ENCODE measurements at regions not wholly inside any gene's neighbourhood (a gene's known extent, or its start where the extent isn't known, plus 50 kb on each side); places are given as distances from the start of the nearest gene placed in this dataset.
"Not testable (repeated sequence)": the region's sequence is repeated elsewhere in the genome, so short reads cannot be mapped to it uniquely, and the experiment has no call there.

- DNase-seq (ENCODE audit: low spot score in 2 of 2); H3K9me3 Mint-ChIP-seq; H3K36me3 Mint-ChIP-seq; H3K27ac Mint-ChIP-seq; H3K4me3 Mint-ChIP-seq; ATAC-seq: not testable (repeated sequence)
- H3K4me1 Mint-ChIP-seq = peaks cover 25% of the 10 kb centered on the region
These were observed 65.2 kb upstream of the TAMM41 start for GRCh38 chr3:11911887-11912286.

GRCh38 chr3:11913316-11913715 is 66.6 kb upstream of the TAMM41 start:
- Mint-ChIP-seq H3K27ac (no peak overlapping the region), H3K36me3 (no peaks in the 10 kb centered on the region), H3K9me3 (no peaks in the 10 kb centered on the region), H3K4me1 (peaks cover 16% of the 10 kb centered on the region), H3K4me3 (no peak overlapping the region)
- no peak for ATAC-seq
- no peak for DNase-seq (ENCODE audit: low spot score in 2 of 2)

GRCh38 chr3:11914041-11914440 is 67.4 kb upstream of the TAMM41 start:
- Mint-ChIP-seq H3K36me3 (no peaks in the 10 kb centered on the region), H3K4me3 (no peak overlapping the region), H3K27ac (no peak overlapping the region), H3K4me1 (peaks cover 9% of the 10 kb centered on the region), H3K9me3 (no peaks in the 10 kb centered on the region)
- ATAC-seq (no peak), DNase-seq (ENCODE audit: low spot score in 2 of 2) (no peak)

- Mint-ChIP-seq H3K4me3 (no peak overlapping the region), H3K4me1 (peaks cover 3% of the 10 kb centered on the region), H3K27ac (no peak overlapping the region), H3K36me3 (no peaks in the 10 kb centered on the region), H3K9me3 (no peaks in the 10 kb centered on the region)
- no peak for DNase-seq (ENCODE audit: low spot score in 2 of 2)
- no peak for ATAC-seq
These were observed 68.0 kb upstream of the TAMM41 start for GRCh38 chr3:11914651-11915050.

GRCh38 chr3:11915621-11916424 is 69.1 kb upstream of the TAMM41 start:
- DNase-seq (ENCODE audit: low spot score in 2 of 2) (no peak), ATAC-seq (no peak)
- no peak overlapping the region for H3K4me3 Mint-ChIP-seq
- no peak overlapping the region for H3K27ac Mint-ChIP-seq
- no peaks in the 10 kb centered on the region for H3K4me1 Mint-ChIP-seq
- H3K36me3 Mint-ChIP-seq = no peaks in the 10 kb centered on the region
- H3K9me3 Mint-ChIP-seq = no peaks in the 10 kb centered on the region

- not testable (repeated sequence) for H3K4me3 Mint-ChIP-seq; H3K9me3 Mint-ChIP-seq; H3K27ac Mint-ChIP-seq; DNase-seq (ENCODE audit: low spot score in 2 of 2); H3K36me3 Mint-ChIP-seq; ATAC-seq; H3K4me1 Mint-ChIP-seq
These were observed 69.7 kb upstream of the TAMM41 start for GRCh38 chr3:11916425-11916762.

- H3K4me3 Mint-ChIP-seq = no peak overlapping the region
- no peak for DNase-seq (ENCODE audit: low spot score in 2 of 2)
These were observed 70.4 kb upstream of the TAMM41 start for GRCh38 chr3:11917051-11917450.

GRCh38 chr3:11919390-11919789 is 72.7 kb upstream of the TAMM41 start:
- H3K27ac Mint-ChIP-seq = no peak overlapping the region
- no peaks in the 10 kb centered on the region for H3K9me3 Mint-ChIP-seq
- no peak for DNase-seq (ENCODE audit: low spot score in 2 of 2)
- H3K4me1 Mint-ChIP-seq = no peaks in the 10 kb centered on the region
- ATAC-seq = no peak
- H3K36me3 Mint-ChIP-seq = no peaks in the 10 kb centered on the region
- no peak overlapping the region for H3K4me3 Mint-ChIP-seq

More at GRCh38 chr3:11917051-11917450, 70.4 kb upstream of the TAMM41 start:
- Mint-ChIP-seq H3K36me3 (no peaks in the 10 kb centered on the region), H3K9me3 (no peaks in the 10 kb centered on the region), H3K4me1 (no peaks in the 10 kb centered on the region), H3K27ac (no peak overlapping the region)
- no peak for ATAC-seq

- no peaks in the 10 kb centered on the region for H3K4me1 Mint-ChIP-seq
- DNase-seq (ENCODE audit: low spot score in 2 of 2) = no peak
- no peaks in the 10 kb centered on the region for H3K36me3 Mint-ChIP-seq
- ATAC-seq = no peak
- H3K4me3 Mint-ChIP-seq = no peak overlapping the region
- H3K27ac Mint-ChIP-seq = no peak overlapping the region
- H3K9me3 Mint-ChIP-seq = no peaks in the 10 kb centered on the region
These were observed 77.8 kb upstream of the TAMM41 start for GRCh38 chr3:11924518-11924917.

- H3K27ac Mint-ChIP-seq = no peak overlapping the region
- H3K4me3 Mint-ChIP-seq = no peak overlapping the region
- no peaks in the 10 kb centered on the region for H3K9me3 Mint-ChIP-seq
- DNase-seq (ENCODE audit: low spot score in 2 of 2) (no peak), ATAC-seq (no peak)
- no peaks in the 10 kb centered on the region for H3K4me1 Mint-ChIP-seq
- H3K36me3 Mint-ChIP-seq = no peaks in the 10 kb centered on the region
These were observed 75.8 kb upstream of the SYN2 start for GRCh38 chr3:11928381-11928780.

GRCh38 chr3:11929531-11929930 is 74.7 kb upstream of the SYN2 start:
- Mint-ChIP-seq H3K9me3 (no peaks in the 10 kb centered on the region), H3K27ac (no peak overlapping the region)

GRCh38 chr3:11930084-11930483 is 74.1 kb upstream of the SYN2 start:
- no peak for DNase-seq (ENCODE audit: low spot score in 2 of 2)
- Mint-ChIP-seq H3K27ac (no peak overlapping the region), H3K9me3 (no peaks in the 10 kb centered on the region), H3K4me1 (no peaks in the 10 kb centered on the region), H3K4me3 (no peak overlapping the region), H3K36me3 (no peaks in the 10 kb centered on the region)
- ATAC-seq = no peak

More at GRCh38 chr3:11929531-11929930, 74.7 kb upstream of the SYN2 start:
- no peak for DNase-seq (ENCODE audit: low spot score in 2 of 2)
- no peaks in the 10 kb centered on the region for H3K36me3 Mint-ChIP-seq
- no peak overlapping the region for H3K4me3 Mint-ChIP-seq
- H3K4me1 Mint-ChIP-seq = no peaks in the 10 kb centered on the region
- no peak for ATAC-seq

- no peak for DNase-seq (ENCODE audit: low spot score in 2 of 2)
- no peak for ATAC-seq
- Mint-ChIP-seq H3K4me3 (no peak overlapping the region), H3K27ac (no peak overlapping the region), H3K36me3 (no peaks in the 10 kb centered on the region), H3K4me1 (no peaks in the 10 kb centered on the region), H3K9me3 (no peaks in the 10 kb centered on the region)
These were observed 71.6 kb upstream of the SYN2 start for GRCh38 chr3:11932636-11933035.

- Mint-ChIP-seq H3K9me3 (no peaks in the 10 kb centered on the region), H3K4me1 (no peaks in the 10 kb centered on the region), H3K27ac (no peak overlapping the region), H3K4me3 (no peak overlapping the region), H3K36me3 (no peaks in the 10 kb centered on the region)
- ATAC-seq (no peak), DNase-seq (ENCODE audit: low spot score in 2 of 2) (no peak)
These were observed 70.7 kb upstream of the SYN2 start for GRCh38 chr3:11933529-11933928.

GRCh38 chr3:11944052-11944673 is 60.0 kb upstream of the SYN2 start:
- H3K27ac Mint-ChIP-seq = no peak overlapping the region
- ATAC-seq (no peak), DNase-seq (ENCODE audit: low spot score in 2 of 2) (no peak)
- no peak overlapping the region for H3K4me3 Mint-ChIP-seq
- no peaks in the 10 kb centered on the region for H3K4me1 Mint-ChIP-seq
- no peaks in the 10 kb centered on the region for H3K36me3 Mint-ChIP-seq
- H3K9me3 Mint-ChIP-seq = no peaks in the 10 kb centered on the region

- no peak overlapping the region for H3K27ac Mint-ChIP-seq
- no peaks in the 10 kb centered on the region for H3K4me1 Mint-ChIP-seq
- H3K36me3 Mint-ChIP-seq = no peaks in the 10 kb centered on the region
- ATAC-seq (no peak), DNase-seq (ENCODE audit: low spot score in 2 of 2) (no peak)
- no peaks in the 10 kb centered on the region for H3K9me3 Mint-ChIP-seq
- no peak overlapping the region for H3K4me3 Mint-ChIP-seq
These were observed 55.9 kb upstream of the SYN2 start for GRCh38 chr3:11948331-11948730.
